HCEC 1CT (cell line): ENCODE measurements at regions not wholly inside any gene's neighbourhood (a gene's known extent, or its start where the extent isn't known, plus 50 kb on each side); places are given as distances from the start of the nearest gene placed in this dataset.

Experiments used
- DNase-seq: peaks from one replicate; pipeline ENCODE4 v3.0.0-alpha.2; 2017

DNA sequence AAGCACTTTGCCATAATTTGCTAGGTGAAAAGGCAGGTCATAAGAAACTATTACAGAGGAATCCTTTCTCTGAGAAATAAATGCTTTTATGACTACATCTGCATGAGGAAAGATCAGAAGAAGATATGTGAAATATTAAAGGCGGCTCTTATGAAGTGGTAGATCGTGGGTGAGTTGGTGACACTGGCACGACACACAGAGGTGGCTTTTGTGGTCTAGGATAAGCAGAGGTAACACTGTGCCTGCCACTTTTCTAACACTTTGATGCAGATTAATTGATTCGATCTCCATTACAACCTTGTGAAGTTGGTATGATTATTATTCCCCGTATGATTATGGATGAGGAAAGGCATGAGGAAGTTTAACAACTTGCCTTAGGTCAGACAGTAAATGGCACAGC lies 60.0 kb upstream of the ELK3 start:
- DNase-seq: no peak

DNA sequence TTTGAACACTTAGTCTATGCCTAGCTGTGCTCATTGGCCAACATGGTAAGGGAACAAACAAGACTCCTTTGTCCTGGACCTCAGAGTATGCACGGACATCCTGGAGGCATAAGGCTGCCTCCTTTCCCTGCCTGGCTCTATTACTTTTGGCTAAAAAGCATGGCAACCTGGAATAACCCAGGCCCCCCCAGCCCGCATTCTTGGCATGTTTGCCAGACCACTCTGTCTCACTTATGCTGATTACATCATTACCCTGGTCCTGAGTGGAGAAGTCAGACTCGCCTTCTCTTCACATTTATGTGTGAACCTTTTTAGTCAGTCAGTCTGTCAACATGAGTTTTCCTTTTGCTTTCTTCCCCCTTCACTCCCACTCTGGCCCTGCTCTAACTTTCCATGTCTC lies 58.0 kb upstream of the ELK3 start:
- DNase-seq: peak; percentile 38

DNA sequence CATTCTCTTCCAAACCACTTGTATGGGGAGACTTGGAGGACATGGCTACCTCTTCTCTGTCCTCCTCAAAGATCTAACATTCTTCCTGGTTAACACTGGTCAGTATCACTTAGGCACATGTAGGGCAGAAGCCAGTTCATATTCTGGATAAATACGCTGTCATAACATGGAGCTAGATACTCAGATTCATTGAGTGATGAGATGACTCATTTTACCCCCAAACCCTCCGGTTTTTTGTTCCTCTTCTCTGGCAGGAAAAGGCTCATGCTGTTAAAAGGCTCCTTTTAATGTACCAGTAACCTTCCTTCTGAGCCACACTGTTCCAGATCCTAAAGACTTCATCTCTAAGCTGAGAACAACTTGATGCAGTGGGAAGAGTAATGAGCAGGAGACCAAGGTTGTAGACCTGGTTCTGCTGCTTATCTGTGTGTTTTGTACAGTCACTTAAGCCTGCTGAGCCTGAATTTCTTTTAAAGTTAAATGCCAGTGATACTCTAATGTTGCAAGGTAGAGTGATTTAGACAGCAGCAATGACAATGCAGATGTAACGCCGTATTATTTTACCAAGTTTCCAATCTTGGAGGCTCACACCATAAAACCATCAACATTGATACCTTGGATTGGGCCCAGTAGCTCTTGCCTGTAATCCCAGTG lies 57.3 kb upstream of the ELK3 start:
- no peak for DNase-seq

DNA sequence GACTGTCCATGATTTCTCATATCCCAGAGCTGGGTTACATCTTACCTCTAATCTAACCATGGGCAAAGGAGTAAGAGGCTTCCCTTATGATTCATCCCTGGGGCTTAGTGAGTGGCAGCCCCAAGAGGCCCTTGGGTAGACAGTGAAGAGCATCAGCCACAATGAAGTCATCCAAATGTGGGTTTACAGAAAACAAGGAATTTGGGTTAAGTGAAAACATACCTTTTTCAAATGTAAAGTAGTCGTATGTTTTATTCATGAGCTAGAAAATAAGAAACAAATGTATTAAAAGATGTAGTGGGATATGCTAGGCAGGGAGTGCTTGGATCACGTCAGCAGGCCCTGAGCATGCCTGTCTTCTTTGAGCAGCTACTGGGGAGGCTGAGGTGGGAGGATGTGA lies 54.0 kb upstream of the ELK3 start:
- DNase-seq: peak; percentile 72

DNA sequence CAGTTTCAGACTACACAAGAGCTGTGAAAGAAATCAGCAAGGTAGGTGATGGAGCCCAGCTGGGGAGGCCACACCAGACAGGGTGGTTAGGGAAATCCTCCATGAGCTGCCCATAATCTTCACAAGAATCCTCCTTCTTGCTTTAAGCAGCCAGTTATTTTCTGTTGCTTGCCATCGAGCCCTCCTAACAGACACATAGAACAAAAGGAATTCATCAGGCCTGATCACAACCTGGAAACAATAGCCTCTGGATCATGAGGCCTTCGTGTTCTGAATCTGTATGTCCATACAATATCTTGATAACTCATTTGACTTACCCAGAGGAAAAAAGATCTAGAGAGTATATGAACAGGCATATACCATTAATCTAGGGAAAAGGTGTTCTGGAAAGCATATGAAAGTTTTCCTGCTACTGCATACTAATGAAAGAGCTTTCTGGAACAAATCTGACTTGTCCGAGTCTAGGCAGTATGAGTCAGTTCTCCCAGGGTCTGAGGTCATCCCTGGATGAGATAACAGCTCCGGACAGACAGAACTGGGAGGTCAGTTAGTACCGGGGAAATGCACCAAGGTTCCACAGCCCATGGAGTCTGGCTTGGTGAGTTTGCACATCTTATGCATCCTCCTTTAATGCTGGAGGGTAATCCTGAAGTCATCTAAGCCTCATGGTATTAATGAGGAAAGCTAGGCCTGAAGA lies 52.8 kb upstream of the ELK3 start:
- DNase-seq: peak; percentile 42

DNA sequence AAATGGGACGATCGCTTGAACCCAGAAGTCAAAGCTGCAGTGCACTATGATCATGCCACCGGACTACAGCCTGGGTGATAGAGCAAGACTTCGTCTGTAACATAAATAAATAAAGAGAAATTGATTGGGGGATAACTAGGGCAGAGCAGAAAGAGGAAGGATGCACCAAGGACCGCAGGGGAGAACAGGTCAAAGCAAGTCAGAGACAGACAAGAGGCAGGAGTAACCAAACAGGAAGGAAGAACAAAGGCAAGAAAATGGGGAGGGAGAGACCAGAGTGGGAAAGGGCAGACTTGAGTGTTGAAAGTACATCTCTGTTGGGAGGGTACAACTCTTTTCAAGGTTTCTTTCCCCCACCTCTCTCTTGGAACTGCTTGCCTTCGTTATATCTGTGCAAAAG lies 50.8 kb upstream of the ELK3 start:
- DNase-seq: no peak

DNA sequence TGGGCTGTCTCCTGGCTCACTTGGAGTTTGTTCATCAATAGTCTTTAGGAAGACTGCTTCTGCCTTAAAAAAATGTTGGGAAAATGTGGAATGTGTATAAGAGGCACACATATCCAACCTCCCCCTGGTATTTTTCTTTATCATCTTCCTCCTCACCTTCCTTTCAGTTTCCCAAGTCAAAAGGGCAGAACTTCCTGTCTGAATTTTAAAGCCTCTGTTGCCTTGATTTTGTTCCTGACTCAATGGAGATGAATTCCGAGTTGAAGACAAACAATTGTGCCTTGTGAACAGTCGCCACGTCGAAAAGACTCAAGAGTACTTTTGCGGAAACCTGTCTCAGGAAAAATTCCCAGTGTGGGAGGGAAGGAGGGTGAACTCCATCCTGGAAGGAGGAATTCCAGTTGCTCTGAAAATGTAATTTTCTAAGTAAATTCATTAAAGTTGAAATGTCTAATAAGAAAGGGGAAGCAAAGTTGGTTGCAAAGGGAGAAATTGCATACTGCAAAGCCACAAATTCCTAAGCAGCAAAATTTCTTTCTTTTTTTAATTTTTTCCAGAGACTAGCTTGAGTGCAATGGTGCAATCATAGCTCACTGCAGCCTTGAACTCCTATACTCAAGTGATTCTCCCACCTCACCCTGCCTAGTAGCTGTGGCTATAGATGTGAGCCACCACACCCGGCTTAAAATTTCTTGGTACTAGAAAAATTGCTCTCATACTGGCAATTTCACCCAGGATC lies 50.2 kb upstream of the ELK3 start:
- DNase-seq: no peak
